SK-N-SH (cell line): ENCODE measurements at regions not wholly inside any gene's neighbourhood (a gene's known extent, or its start where the extent isn't known, plus 50 kb on each side); places are given as distances from the start of the nearest gene placed in this dataset.

Source experiments
- CTCF ChIA-PET: fragments of 300-600, 350-600 bp; formaldehyde crosslinking; extraction: SDS; loops from one replicate; lab custom pipeline; 2021; lab: Yijun Ruan, JAX
- POLR2A ChIA-PET: fragments of 350-600 bp; sonication (Branson Sonifier 250); formaldehyde crosslinking; extraction: SDS; loops from one replicate; lab custom pipeline; 2020; ENCODE audit warnings: antibody characterized with exemption, inconsistent platforms; lab: Yijun Ruan, JAX
- DNase-seq: peaks from one replicate; pipeline ENCODE4 v3.0.0; 2012
- H2AFZ ChIP-seq: fragments of 200-600 bp; sonication (generic); 2 replicates; pipeline ENCODE4 v1.8.1; 2016; ENCODE audit warnings: antibody characterized with exemption, mild to moderate bottlenecking, low read depth
- H3F3A ChIP-seq: fragments of 200-600 bp; sonication (generic); replicated peaks from 2 replicates; pipeline ENCODE3; 2016; ENCODE audit warnings: antibody characterized with exemption, mild to moderate bottlenecking; ENCODE audit not compliant: insufficient read depth
- H3K27ac ChIP-seq, 2 experiments: fragments of 200-500 bp in 1 of 2; fragments of 200-600 bp in 1 of 2; sonication (Bioruptor generic) in 1 of 2; sonication (generic), shearing (Covaris generic) in 1 of 2; 2 replicates each; pipeline versions ENCODE4 v1.5.1 to v1.6.1; 2014 to 2016; ENCODE audit warnings: low read depth in 2 of 2, inconsistent platforms in 1 of 2, low read length in 1 of 2, mild to moderate bottlenecking in 1 of 2, mixed read lengths in 1 of 2
- H3K27me3 ChIP-seq: fragments of 200-600 bp; sonication (generic), shearing (Covaris generic); 2 replicates; pipeline ENCODE4 v1.6.1; 2016; ENCODE audit warnings: mixed run types; ENCODE audit not compliant: insufficient read depth
- H3K36me3 ChIP-seq, 2 experiments: fragments of 200-500 bp in 1 of 2; fragments of 200-600 bp in 1 of 2; sonication (Bioruptor generic) in 1 of 2; sonication (generic) in 1 of 2; replicated peaks in 1 of 2; 2 replicates each; pipeline versions ENCODE3 to v1.5.1; 2014 to 2016; ENCODE audit warnings: low read length in 1 of 2, mild to moderate bottlenecking in 1 of 2; ENCODE audit not compliant: insufficient read depth in 2 of 2, control insufficient read depth in 1 of 2
- H3K4me1 ChIP-seq, 2 experiments: fragments of 200-500 bp in 1 of 2; fragments of 200-600 bp in 1 of 2; sonication (Bioruptor generic) in 1 of 2; sonication (generic), shearing (Covaris generic) in 1 of 2; 2 replicates each; pipeline versions ENCODE4 v1.5.1 to v1.6.1; 2014 to 2016; ENCODE audit warnings: low read depth in 1 of 2, low read length in 1 of 2, mixed run types in 1 of 2; ENCODE audit not compliant: insufficient read depth in 2 of 2, control insufficient read depth in 1 of 2
- H3K4me2 ChIP-seq: fragments of 200-600 bp; sonication (generic), shearing (Covaris generic); 2 replicates; pipeline ENCODE4 v1.6.1; 2017; ENCODE audit warnings: mixed run types
- H3K4me3 ChIP-seq, 2 experiments: fragments of 200-500 bp in 1 of 2; fragments of 200-600 bp in 1 of 2; sonication (Bioruptor generic) in 1 of 2; sonication (generic), shearing (Covaris generic) in 1 of 2; 2 replicates each; pipeline versions ENCODE4 v1.5.1 to v1.8.1; 2014 to 2016; ENCODE audit warnings: low read depth in 2 of 2, inconsistent platforms in 1 of 2, low read length in 1 of 2, mild to moderate bottlenecking in 1 of 2, mixed read lengths in 1 of 2, moderate library complexity in 1 of 2
- H3K79me2 ChIP-seq: fragments of 200-600 bp; sonication (generic); 2 replicates; pipeline ENCODE4 v1.8.1; 2017; ENCODE audit warnings: mild to moderate bottlenecking; ENCODE audit not compliant: insufficient read depth
- H3K9ac ChIP-seq: fragments of 200-600 bp; sonication (generic); 2 replicates; pipeline ENCODE4 v1.6.1; 2017; ENCODE audit warnings: mixed run types
- H3K9me2 ChIP-seq: fragments of 200-600 bp; sonication (generic); 2 replicates; pipeline ENCODE4 v1.6.1; 2017; ENCODE audit warnings: mixed run types
- H3K9me3 ChIP-seq: fragments of 200-600 bp; sonication (generic); 2 replicates; pipeline ENCODE4 v1.6.1; 2017; ENCODE audit warnings: mixed run types, mild to moderate bottlenecking, moderate library complexity
- H4K20me1 ChIP-seq: fragments of 200-600 bp; sonication (generic); 2 replicates; pipeline ENCODE4 v1.6.1; 2017; ENCODE audit warnings: mild to moderate bottlenecking, mixed run types; ENCODE audit not compliant: insufficient read depth
- CTCF ChIP-seq: fragments of 200-600 bp; sonication (generic); IDR thresholded peaks from 2 replicates; pipeline ENCODE4 v1.6.1; 2017; ENCODE audit warnings: antibody characterized with exemption, mild to moderate bottlenecking, moderate library complexity
- ELF1 ChIP-seq: IDR thresholded peaks from 2 replicates; pipeline ENCODE4 v1.4.0; 2012
- EZH2phosphoT487 ChIP-seq: fragments of 200-600 bp; sonication (generic); IDR thresholded peaks from 2 replicates; pipeline ENCODE4 v1.6.1; 2017; ENCODE audit warnings: low read depth, mixed run types, mild to moderate bottlenecking, antibody characterized with exemption, moderate library complexity, borderline replicate concordance
- FOXJ3 ChIP-seq: sonication (generic); formaldehyde crosslinking; IDR thresholded peaks from 2 replicates; pipeline ENCODE4 v1.5.1; 2020; ENCODE audit warnings: mild to moderate bottlenecking, missing genetic modification reagents
- JUND ChIP-seq: IDR thresholded peaks from 2 replicates; pipeline ENCODE4 v1.4.0; 2012
- NFIC ChIP-seq: IDR thresholded peaks from 2 replicates; pipeline ENCODE4 v1.4.0; 2012; ENCODE audit warnings: borderline replicate concordance
- PBX3 ChIP-seq: IDR thresholded peaks from 2 replicates; pipeline ENCODE4; 2012
- RAD21 ChIP-seq: IDR thresholded peaks from 2 replicates; pipeline ENCODE4 v1.6.1; 2012; ENCODE audit warnings: mild to moderate bottlenecking, low read length
- RCOR1 ChIP-seq: fragments of 150-350 bp; IDR thresholded peaks from 2 replicates; pipeline ENCODE4 v1.6.1; 2017; ENCODE audit warnings: antibody characterized with exemption, low read length
- REST ChIP-seq: IDR thresholded peaks from 2 replicates; pipeline ENCODE4 v1.6.1; 2012; ENCODE audit warnings: mild to moderate bottlenecking, low read depth, low read length, moderate library complexity
- RFX5 ChIP-seq: IDR thresholded peaks from 2 replicates; pipeline ENCODE4 v1.6.1; 2012; ENCODE audit warnings: mild to moderate bottlenecking, improper control_type of control experiment, low read length
- RXRA ChIP-seq: IDR thresholded peaks from 2 replicates; pipeline ENCODE4 v1.4.0; 2012; ENCODE audit warnings: low read depth, mild to moderate bottlenecking, borderline replicate concordance
- SIN3A ChIP-seq: IDR thresholded peaks from 2 replicates; pipeline ENCODE4 v1.6.1; 2012; ENCODE audit warnings: low read depth, mild to moderate bottlenecking, low read length, moderate library complexity, borderline replicate concordance
- SMC3 ChIP-seq: IDR thresholded peaks from 2 replicates; pipeline ENCODE4 v1.6.1; 2012; ENCODE audit warnings: low read depth, low read length, improper control_type of control experiment
- TCF12 ChIP-seq: IDR thresholded peaks from 2 replicates; pipeline ENCODE4 v1.4.0; 2012
- USF1 ChIP-seq: IDR thresholded peaks from 2 replicates; pipeline ENCODE4 v1.4.0; 2012; ENCODE audit warnings: low read depth, borderline replicate concordance
- WGBS: methylation state at CpG from one replicate; pipeline ENCODE4 v1.1.6; 2017; ENCODE audit warnings: low lambda C conversion rate; 5-methylcytosine and 5-hydroxymethylcytosine counted together

- no peaks in the 10 kb centered on the region for H3K9me2 ChIP-seq
- no peaks in the 10 kb centered on the region for H3K79me2 ChIP-seq
- no peaks in the 10 kb centered on the region for H3K36me3 ChIP-seq
- 94% methylated on average over 12 of the region's 12 CpGs for WGBS
- H3K4me3 ChIP-seq = no peak overlapping the region
- H3K4me1 ChIP-seq = peaks cover 0 to 22% of the 10 kb centered on the region in 2 experiments; a peak in 2 of 4 replicates
- no peak overlapping the region for H2AFZ ChIP-seq
- no peaks in the 10 kb centered on the region for H3F3A ChIP-seq
- CTCF ChIA-PET = no interaction called here
- H3K27me3 ChIP-seq = no peaks in the 10 kb centered on the region
- no peaks in the 10 kb centered on the region for H3K9me3 ChIP-seq
- no peaks in the 10 kb centered on the region for H4K20me1 ChIP-seq
- DNase-seq = no peak
- no peak overlapping the region for H3K27ac ChIP-seq
- H3K4me2 ChIP-seq = no peak overlapping the region
- POLR2A ChIA-PET = no interaction called here
- no peak for TF ChIP-seq SMC3
- no peak for TF ChIP-seq RFX5
- TF ChIP-seq RCOR1 = no peak
- no peak for TF ChIP-seq FOXJ3 (CRISPR knock-in tag)
- no peak for TF ChIP-seq RAD21
- TF ChIP-seq SIN3A = no peak
- TF ChIP-seq TCF12 = no peak
- TF ChIP-seq RXRA = no peak
- no peak for TF ChIP-seq USF1
- TF ChIP-seq ELF1 = no peak
- TF ChIP-seq PBX3 = no peak
- no peak for TF ChIP-seq JUND
- no peak for TF ChIP-seq CTCF
- no peak for TF ChIP-seq REST
- TF ChIP-seq EZH2phosphoT487 = no peak
- no peak for TF ChIP-seq NFIC
- H3K9ac ChIP-seq = no peak overlapping the region
Observed at GRCh38 chr15:56815247-56815646, 81.9 kb upstream of the ZNF280D start.
